ENCODE measurements at regions not wholly inside any gene's neighbourhood (a gene's known extent, or its start where the extent isn't known, plus 50 kb on each side); places are given as distances from the start of the nearest gene placed in this dataset.

- Mint-ChIP-seq H3K27me3 (no peaks in the 10 kb centered on the region), H3K9me3 (no peaks in the 10 kb centered on the region), H3K36me3 (no peaks in the 10 kb centered on the region), H3K4me3 (no peak overlapping the region), H3K27ac (no peak overlapping the region), H3K4me1 (no peaks in the 10 kb centered on the region)
- CTCF ChIA-PET, result no interaction called here
- DNase-seq, result no peak
Measured at GRCh38 chr5:125152461-125153189, 406.2 kb upstream of the ZNF608 start.

GRCh38 chr5:125153231-125153630, 406.8 kb upstream of the ZNF608 start:
- H3K36me3 Mint-ChIP-seq, result no peaks in the 10 kb centered on the region
- no peaks in the 10 kb centered on the region for H3K4me1 Mint-ChIP-seq
- H3K27me3 Mint-ChIP-seq, result no peaks in the 10 kb centered on the region
- no peak overlapping the region for H3K4me3 Mint-ChIP-seq
- H3K27ac Mint-ChIP-seq, result no peak overlapping the region
- CTCF ChIA-PET, result no interaction called here
- H3K9me3 Mint-ChIP-seq, result no peaks in the 10 kb centered on the region
- DNase-seq, result no peak

GRCh38 chr5:125154301-125155110, 408.1 kb upstream of the ZNF608 start:
- Mint-ChIP-seq H3K27me3 (no peaks in the 10 kb centered on the region), H3K4me3 (no peak overlapping the region), H3K9me3 (no peaks in the 10 kb centered on the region), H3K27ac (no peak overlapping the region), H3K4me1 (no peaks in the 10 kb centered on the region), H3K36me3 (no peaks in the 10 kb centered on the region)
- CTCF ChIA-PET, result no interaction called here
- no peak for DNase-seq

GRCh38 chr5:125160787-125161502, 414.5 kb upstream of the ZNF608 start:
- Mint-ChIP-seq H3K27ac (no peak overlapping the region), H3K27me3 (no peaks in the 10 kb centered on the region), H3K4me1 (no peaks in the 10 kb centered on the region), H3K36me3 (no peaks in the 10 kb centered on the region), H3K4me3 (no peak overlapping the region), H3K9me3 (peaks cover 13% of the 10 kb centered on the region)
- CTCF ChIA-PET, result no interaction called here
- DNase-seq, result no peak

GRCh38 chr5:125162714-125163113, 416.3 kb upstream of the ZNF608 start:
- H3K4me1 Mint-ChIP-seq, result no peaks in the 10 kb centered on the region
- H3K36me3 Mint-ChIP-seq, result no peaks in the 10 kb centered on the region
- CTCF ChIA-PET, result no interaction called here
- H3K27ac Mint-ChIP-seq, result no peak overlapping the region
- H3K4me3 Mint-ChIP-seq, result no peak overlapping the region
- H3K9me3 Mint-ChIP-seq, result peaks cover 15% of the 10 kb centered on the region
- DNase-seq, result no peak
- no peaks in the 10 kb centered on the region for H3K27me3 Mint-ChIP-seq

GRCh38 chr5:125169396-125169795, 423.0 kb upstream of the ZNF608 start:
- CTCF ChIA-PET, result no interaction called here
- DNase-seq, result no peak
- Mint-ChIP-seq H3K36me3 (no peaks in the 10 kb centered on the region), H3K4me1 (no peaks in the 10 kb centered on the region), H3K9me3 (peaks cover 2% of the 10 kb centered on the region), H3K27me3 (no peaks in the 10 kb centered on the region), H3K4me3 (no peak overlapping the region), H3K27ac (no peak overlapping the region)

- Mint-ChIP-seq H3K9me3 (peaks cover 3% of the 10 kb centered on the region), H3K27ac (no peak overlapping the region), H3K27me3 (no peaks in the 10 kb centered on the region), H3K4me1 (no peaks in the 10 kb centered on the region), H3K36me3 (no peaks in the 10 kb centered on the region), H3K4me3 (no peak overlapping the region)
- no peak for DNase-seq
- CTCF ChIA-PET, result no interaction called here
Measured at GRCh38 chr5:125171641-125172040, 425.2 kb upstream of the ZNF608 start.

GRCh38 chr5:125175348-125176004, 429.0 kb upstream of the ZNF608 start:
- Mint-ChIP-seq H3K27ac (no peak overlapping the region), H3K4me3 (no peak overlapping the region), H3K4me1 (no peaks in the 10 kb centered on the region), H3K27me3 (no peaks in the 10 kb centered on the region), H3K36me3 (no peaks in the 10 kb centered on the region), H3K9me3 (peaks cover 4% of the 10 kb centered on the region)
- CTCF ChIA-PET, result interaction anchor here (0.6 kb wide), 1 partner anchor 22 kb away, joined by 4 read pairs; no protein-coding TSS in a partner anchor
- DNase-seq, result no peak

GRCh38 chr5:125176005-125176390, 429.6 kb upstream of the ZNF608 start:
- H3K4me3 Mint-ChIP-seq, result no peak overlapping the region
- H3K27me3 Mint-ChIP-seq, result no peaks in the 10 kb centered on the region
- H3K36me3 Mint-ChIP-seq, result no peaks in the 10 kb centered on the region

GRCh38 chr5:125177340-125177739, 430.9 kb upstream of the ZNF608 start:
- Mint-ChIP-seq H3K27ac (no peak overlapping the region), H3K36me3 (no peaks in the 10 kb centered on the region), H3K9me3 (peaks cover 4% of the 10 kb centered on the region), H3K4me1 (no peaks in the 10 kb centered on the region), H3K27me3 (no peaks in the 10 kb centered on the region), H3K4me3 (no peak overlapping the region)
- CTCF ChIA-PET, result no interaction called here
- DNase-seq, result no peak

More at GRCh38 chr5:125176005-125176390, 429.6 kb upstream of the ZNF608 start:
- CTCF ChIA-PET, result no interaction called here
- no peak for DNase-seq
- Mint-ChIP-seq H3K27ac (no peak overlapping the region), H3K4me1 (no peaks in the 10 kb centered on the region), H3K9me3 (peaks cover 4% of the 10 kb centered on the region)

GRCh38 chr5:125179612-125180011, 433.2 kb upstream of the ZNF608 start:
- Mint-ChIP-seq H3K27ac (no peak overlapping the region), H3K4me3 (no peak overlapping the region), H3K9me3 (peaks cover 8% of the 10 kb centered on the region), H3K27me3 (no peaks in the 10 kb centered on the region), H3K4me1 (no peaks in the 10 kb centered on the region), H3K36me3 (no peaks in the 10 kb centered on the region)
- DNase-seq, result no peak
- CTCF ChIA-PET, result no interaction called here

- Mint-ChIP-seq H3K4me1 (no peaks in the 10 kb centered on the region), H3K27ac (no peak overlapping the region), H3K27me3 (no peaks in the 10 kb centered on the region), H3K4me3 (no peak overlapping the region), H3K9me3 (peaks cover 9% of the 10 kb centered on the region), H3K36me3 (no peaks in the 10 kb centered on the region)
- no peak for DNase-seq
- CTCF ChIA-PET, result no interaction called here
Measured at GRCh38 chr5:125180231-125180829, 433.9 kb upstream of the ZNF608 start.

- no peak overlapping the region for H3K27ac Mint-ChIP-seq
- DNase-seq, result no peak
- H3K4me1 Mint-ChIP-seq, result no peaks in the 10 kb centered on the region
- no peaks in the 10 kb centered on the region for H3K36me3 Mint-ChIP-seq
- no peak overlapping the region for H3K4me3 Mint-ChIP-seq
- peaks cover 15% of the 10 kb centered on the region for H3K9me3 Mint-ChIP-seq
- CTCF ChIA-PET, result no interaction called here
- no peaks in the 10 kb centered on the region for H3K27me3 Mint-ChIP-seq
Measured at GRCh38 chr5:125181159-125181558, 434.7 kb upstream of the ZNF608 start.

- Mint-ChIP-seq H3K27me3 (no peaks in the 10 kb centered on the region), H3K36me3 (no peaks in the 10 kb centered on the region), H3K9me3 (peaks cover 13% of the 10 kb centered on the region), H3K4me1 (no peaks in the 10 kb centered on the region), H3K4me3 (no peak overlapping the region), H3K27ac (no peak overlapping the region)
- CTCF ChIA-PET, result no interaction called here
- no peak for DNase-seq
Measured at GRCh38 chr5:125181955-125182354, 435.5 kb upstream of the ZNF608 start.
